Bronchial epithelial cell (primary cell): ENCODE measurements at regions not wholly inside any gene's neighbourhood (a gene's known extent, or its start where the extent isn't known, plus 50 kb on each side); places are given as distances from the start of the nearest gene placed in this dataset.

Experiments used
- DNase-seq: peaks from one replicate; pipeline ENCODE4 v3.0.0-alpha.2; 2010; ENCODE audit warnings: low read depth
- FAIRE-seq: peaks from 2 replicates; lab custom pipeline; 2011; peaks lifted over from hg19 to GRCh38; lab: Jason Lieb, UNC
- H3K27me3 ChIP-seq: 2 replicates; pipeline ENCODE4 v1.5.1; 2011; ENCODE audit warnings: low read length; ENCODE audit not compliant: control insufficient read depth, insufficient read depth
- H3K36me3 ChIP-seq: 2 replicates; pipeline ENCODE4 v1.5.1; 2011; ENCODE audit warnings: low read length; ENCODE audit not compliant: control insufficient read depth, insufficient read depth
- H3K4me3 ChIP-seq: 2 replicates; pipeline ENCODE4 v1.5.1; 2011; ENCODE audit warnings: mild to moderate bottlenecking, low read depth, low read length, control low read depth
- TF ChIP-seq, protein P1 (sequence below): IDR thresholded peaks from 2 replicates; pipeline ENCODE4 v1.5.1; 2011; ENCODE audit warnings: mild to moderate bottlenecking, moderate library complexity, low read length, control low read depth, inconsistent platforms; ENCODE audit not compliant: insufficient read depth, severe bottlenecking

DNA sequence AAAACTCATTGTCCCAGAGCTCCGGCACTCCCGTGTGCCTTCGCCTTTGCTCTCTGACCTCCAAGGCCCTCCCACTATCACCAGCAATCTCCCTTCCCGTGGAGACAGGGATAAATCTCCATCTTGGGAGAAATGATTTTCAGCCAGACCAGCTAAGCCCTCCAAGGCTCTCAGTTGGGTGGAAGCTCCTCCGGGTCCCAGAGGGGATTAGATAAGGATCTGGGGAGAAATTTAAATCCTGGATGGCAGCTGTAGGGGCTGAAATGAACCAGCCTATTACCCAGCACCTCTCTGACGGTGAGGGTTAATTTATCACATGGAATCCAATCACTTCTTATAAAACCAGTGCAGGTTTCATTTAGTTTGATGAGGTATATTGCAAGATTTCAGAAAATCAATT, 366.2 kb downstream of the FBXW7 start:
- FAIRE-seq, result no peak
- TF ChIP-seq, protein P1, sequence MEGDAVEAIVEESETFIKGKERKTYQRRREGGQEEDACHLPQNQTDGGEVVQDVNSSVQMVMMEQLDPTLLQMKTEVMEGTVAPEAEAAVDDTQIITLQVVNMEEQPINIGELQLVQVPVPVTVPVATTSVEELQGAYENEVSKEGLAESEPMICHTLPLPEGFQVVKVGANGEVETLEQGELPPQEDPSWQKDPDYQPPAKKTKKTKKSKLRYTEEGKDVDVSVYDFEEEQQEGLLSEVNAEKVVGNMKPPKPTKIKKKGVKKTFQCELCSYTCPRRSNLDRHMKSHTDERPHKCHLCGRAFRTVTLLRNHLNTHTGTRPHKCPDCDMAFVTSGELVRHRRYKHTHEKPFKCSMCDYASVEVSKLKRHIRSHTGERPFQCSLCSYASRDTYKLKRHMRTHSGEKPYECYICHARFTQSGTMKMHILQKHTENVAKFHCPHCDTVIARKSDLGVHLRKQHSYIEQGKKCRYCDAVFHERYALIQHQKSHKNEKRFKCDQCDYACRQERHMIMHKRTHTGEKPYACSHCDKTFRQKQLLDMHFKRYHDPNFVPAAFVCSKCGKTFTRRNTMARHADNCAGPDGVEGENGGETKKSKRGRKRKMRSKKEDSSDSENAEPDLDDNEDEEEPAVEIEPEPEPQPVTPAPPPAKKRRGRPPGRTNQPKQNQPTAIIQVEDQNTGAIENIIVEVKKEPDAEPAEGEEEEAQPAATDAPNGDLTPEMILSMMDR, result no peak

DNA sequence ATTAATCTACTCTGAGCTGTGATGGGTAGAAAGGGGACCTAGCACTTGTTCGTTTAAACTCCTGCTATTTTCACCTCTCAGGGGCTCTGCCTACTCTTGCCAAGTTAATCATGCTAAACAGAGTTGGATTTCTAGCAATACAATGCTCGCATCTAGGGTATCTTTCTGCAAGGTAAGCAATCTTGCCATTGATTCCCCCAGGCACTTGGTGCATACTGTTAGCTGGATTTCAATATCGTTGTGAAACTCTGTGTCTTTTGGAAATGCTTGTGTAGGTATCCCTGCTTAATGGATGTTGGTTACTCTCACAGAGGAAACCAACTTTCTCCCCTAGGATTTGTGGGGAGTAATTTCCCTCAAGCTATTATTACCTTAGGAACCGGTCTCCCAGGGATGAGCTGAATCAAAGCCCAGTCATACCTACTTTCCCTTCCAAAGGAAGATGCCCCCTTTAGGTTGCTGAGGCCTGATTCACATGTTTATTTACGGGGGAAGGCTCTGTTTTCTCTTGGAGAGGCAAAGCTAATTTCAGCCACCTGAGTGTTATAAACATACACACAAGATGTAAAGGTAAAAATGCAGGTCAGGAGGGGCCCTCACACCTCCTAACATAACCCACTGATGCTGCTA, 366.8 kb downstream of the FBXW7 start:
- FAIRE-seq (no peak), DNase-seq (peak; percentile 7)
- H3K36me3 ChIP-seq, result no peaks in the 10 kb centered on the region
- TF ChIP-seq, protein P1, result no peak
- no peaks in the 10 kb centered on the region for H3K27me3 ChIP-seq
- H3K4me3 ChIP-seq, result no peak overlapping the region

More for the DNA sequence above, 366.2 kb downstream of the FBXW7 start:
- no peaks in the 10 kb centered on the region for H3K36me3 ChIP-seq
- no peak for DNase-seq
- no peak overlapping the region for H3K4me3 ChIP-seq
- no peaks in the 10 kb centered on the region for H3K27me3 ChIP-seq

DNA sequence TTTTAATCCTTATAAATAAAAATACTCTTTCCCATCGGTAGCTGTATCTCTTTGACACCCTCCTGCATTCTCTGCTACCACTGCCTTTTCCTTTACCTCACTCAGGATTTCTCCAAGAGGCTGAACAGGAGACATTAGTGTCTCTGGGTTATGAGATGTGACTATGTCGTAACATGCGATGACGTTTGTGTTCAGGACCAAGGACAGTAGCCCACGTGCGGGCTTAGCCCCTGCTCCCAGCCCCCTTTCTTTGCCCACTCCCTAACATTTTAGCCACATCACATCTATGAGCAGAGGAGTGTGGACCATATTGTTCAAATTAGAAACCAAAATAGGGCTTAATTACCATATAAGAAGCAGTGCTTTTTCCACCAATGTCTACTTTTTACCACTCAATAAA, 369.3 kb downstream of the FBXW7 start:
- H3K27me3 ChIP-seq, result no peaks in the 10 kb centered on the region
- TF ChIP-seq, protein P1, result no peak
- no peak for FAIRE-seq
- H3K4me3 ChIP-seq, result no peak overlapping the region
- H3K36me3 ChIP-seq, result no peaks in the 10 kb centered on the region
- peak; percentile 13 for DNase-seq

DNA sequence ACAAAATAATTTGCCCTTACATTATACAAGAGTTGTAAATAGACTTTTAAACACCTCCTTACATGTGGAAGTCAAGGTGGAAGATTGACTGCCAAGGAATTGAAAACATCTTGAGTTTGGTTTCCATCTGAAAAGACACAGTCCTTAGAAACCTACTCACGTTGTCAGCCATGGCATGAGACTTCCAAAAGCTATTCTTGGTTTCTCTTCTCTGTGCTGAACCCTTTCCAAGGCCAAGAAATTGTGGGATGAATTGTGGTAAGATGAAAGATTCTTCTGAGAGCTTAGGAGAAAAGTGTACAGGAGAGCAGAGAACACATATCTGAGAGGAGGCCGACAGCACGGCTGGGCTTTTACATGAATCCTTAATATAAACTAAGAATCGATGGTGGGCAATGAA, 370.0 kb downstream of the FBXW7 start:
- FAIRE-seq (no peak), DNase-seq (no peak)
- Histone ChIP-seq H3K4me3 (no peak overlapping the region), H3K27me3 (no peaks in the 10 kb centered on the region), H3K36me3 (no peaks in the 10 kb centered on the region)
- TF ChIP-seq, protein P1, result no peak

DNA sequence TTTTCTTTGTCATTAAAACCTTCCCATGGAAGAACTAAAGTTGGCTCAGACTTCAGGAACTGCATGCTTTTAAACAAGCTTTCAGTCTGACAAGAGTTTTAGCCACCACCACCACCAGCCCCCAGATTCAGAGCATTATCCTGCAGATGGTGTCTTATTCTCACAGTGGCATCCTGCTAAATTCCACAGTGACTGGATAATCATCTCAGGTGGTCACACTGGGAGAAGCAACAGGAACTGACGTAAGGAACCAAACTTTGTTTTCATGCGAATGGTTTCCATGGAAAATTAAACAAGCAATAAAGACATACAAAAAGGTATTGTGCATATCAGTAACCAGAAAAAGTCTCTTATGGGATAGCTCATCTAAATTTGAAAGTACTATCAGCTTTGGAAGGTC, 370.7 kb downstream of the FBXW7 start:
- DNase-seq, result peak; percentile 49
- no peak overlapping the region for H3K4me3 ChIP-seq
- TF ChIP-seq, protein P1, result no peak
- H3K27me3 ChIP-seq, result no peaks in the 10 kb centered on the region
- FAIRE-seq, result no peak
- H3K36me3 ChIP-seq, result no peaks in the 10 kb centered on the region

DNA sequence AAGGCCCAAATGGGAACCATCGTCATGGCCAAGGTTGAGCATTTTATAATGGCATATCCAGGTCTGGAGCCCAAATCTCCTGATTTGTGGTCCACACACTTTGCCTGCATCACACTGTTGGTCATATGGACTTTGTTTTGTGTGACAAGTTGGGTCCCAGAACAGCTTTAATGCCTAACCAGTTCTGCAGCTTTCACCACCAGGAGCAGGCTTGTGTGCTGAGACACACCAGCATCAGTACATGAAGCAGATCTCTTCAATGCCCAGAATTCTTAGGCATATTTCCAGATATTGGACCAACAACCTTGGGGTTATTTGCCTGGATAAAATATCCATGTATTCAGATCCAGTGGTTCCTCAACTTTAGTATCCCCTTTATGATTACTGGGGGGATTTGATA, 371.3 kb downstream of the FBXW7 start:
- H3K4me3 ChIP-seq, result no peak overlapping the region
- DNase-seq, result peak; percentile 28
- FAIRE-seq, result no peak
- TF ChIP-seq, protein P1, result no peak
- no peaks in the 10 kb centered on the region for H3K36me3 ChIP-seq
- H3K27me3 ChIP-seq, result no peaks in the 10 kb centered on the region
